ENCODE measurements at regions not wholly inside any gene's neighbourhood (a gene's known extent, or its start where the extent isn't known, plus 50 kb on each side); places are given as distances from the start of the nearest gene placed in this dataset.

DNA sequence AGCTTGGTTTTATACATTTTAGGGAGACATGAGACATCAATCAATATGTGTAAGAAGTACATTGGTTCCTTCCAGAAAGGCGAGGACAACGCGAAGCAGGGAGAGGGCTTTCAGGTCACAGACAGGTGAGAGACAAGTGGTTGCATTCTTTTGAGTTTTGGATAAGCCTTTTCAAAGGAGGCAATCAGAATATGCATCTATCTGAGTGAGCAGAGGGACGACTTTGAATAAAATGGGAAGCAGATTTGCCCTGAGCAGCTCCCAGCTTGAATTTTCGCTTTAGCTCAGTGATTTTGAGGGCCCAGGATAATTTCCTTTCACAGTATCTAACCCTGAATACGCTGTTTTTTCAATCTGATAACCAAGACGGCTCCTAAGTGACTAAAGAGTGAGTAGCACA lies 82.5 kb upstream of the MYO3A start:
- 49 to 61% methylated on average over 7 of the region's 7 CpGs for WGBS, 2 donors
- Histone ChIP-seq H3K36me3 (ENCODE audit: control insufficient read depth in 4 of 4, insufficient read depth in 4 of 4, low read length in 4 of 4) (no peaks in the 10 kb centered on the region), H3K9ac (ENCODE audit: insufficient read depth in 1 of 2, low read length in 2 of 2) (no peak overlapping the region), H3K27me3 (ENCODE audit: control insufficient read depth in 3 of 3, insufficient read depth in 3 of 3, low read length in 2 of 3) (no peaks in the 10 kb centered on the region), H3K9me3 (ENCODE audit: control insufficient read depth in 4 of 4, insufficient read depth in 3 of 4, low read length in 3 of 4) (peaks cover 0 to 2% (median 0%) of the 10 kb centered on the region in 4 donors), H3K4me3 (no peak overlapping the region), H3K27ac (ENCODE audit: low read depth in 1 of 2, low read length in 1 of 2) (no peak overlapping the region), H3K4me1 (ENCODE audit: control insufficient read depth in 5 of 5, insufficient read depth in 5 of 5, low read length in 5 of 5) (no peaks in the 10 kb centered on the region)
- no peak for DNase-seq
- TF ChIP-seq, protein P1, sequence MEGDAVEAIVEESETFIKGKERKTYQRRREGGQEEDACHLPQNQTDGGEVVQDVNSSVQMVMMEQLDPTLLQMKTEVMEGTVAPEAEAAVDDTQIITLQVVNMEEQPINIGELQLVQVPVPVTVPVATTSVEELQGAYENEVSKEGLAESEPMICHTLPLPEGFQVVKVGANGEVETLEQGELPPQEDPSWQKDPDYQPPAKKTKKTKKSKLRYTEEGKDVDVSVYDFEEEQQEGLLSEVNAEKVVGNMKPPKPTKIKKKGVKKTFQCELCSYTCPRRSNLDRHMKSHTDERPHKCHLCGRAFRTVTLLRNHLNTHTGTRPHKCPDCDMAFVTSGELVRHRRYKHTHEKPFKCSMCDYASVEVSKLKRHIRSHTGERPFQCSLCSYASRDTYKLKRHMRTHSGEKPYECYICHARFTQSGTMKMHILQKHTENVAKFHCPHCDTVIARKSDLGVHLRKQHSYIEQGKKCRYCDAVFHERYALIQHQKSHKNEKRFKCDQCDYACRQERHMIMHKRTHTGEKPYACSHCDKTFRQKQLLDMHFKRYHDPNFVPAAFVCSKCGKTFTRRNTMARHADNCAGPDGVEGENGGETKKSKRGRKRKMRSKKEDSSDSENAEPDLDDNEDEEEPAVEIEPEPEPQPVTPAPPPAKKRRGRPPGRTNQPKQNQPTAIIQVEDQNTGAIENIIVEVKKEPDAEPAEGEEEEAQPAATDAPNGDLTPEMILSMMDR (IDR thresholded peaks at IDR 0.05; ENCODE audit: control extremely low read depth, extremely low read depth), result no peak
- no peak for ATAC-seq (ENCODE audit: insufficient read depth, low FRiP score)

- Histone ChIP-seq H3K27ac (ENCODE audit: low read depth in 1 of 2, low read length in 1 of 2) (no peak overlapping the region), H3K36me3 (ENCODE audit: control insufficient read depth in 4 of 4, insufficient read depth in 4 of 4, low read length in 4 of 4) (no peaks in the 10 kb centered on the region), H3K4me1 (ENCODE audit: control insufficient read depth in 5 of 5, insufficient read depth in 5 of 5, low read length in 5 of 5) (no peaks in the 10 kb centered on the region), H3K4me3 (no peak overlapping the region), H3K9ac (ENCODE audit: insufficient read depth in 1 of 2, low read length in 2 of 2) (no peak overlapping the region), H3K27me3 (ENCODE audit: control insufficient read depth in 3 of 3, insufficient read depth in 3 of 3, low read length in 2 of 3) (no peaks in the 10 kb centered on the region), H3K9me3 (ENCODE audit: control insufficient read depth in 4 of 4, insufficient read depth in 3 of 4, low read length in 3 of 4) (peaks cover 0 to 2% (median 0%) of the 10 kb centered on the region in 4 donors)
- DNase-seq (no peak), ATAC-seq (ENCODE audit: insufficient read depth, low FRiP score) (no peak)
- TF ChIP-seq, protein P1 (IDR thresholded peaks at IDR 0.05; ENCODE audit: control extremely low read depth, extremely low read depth), result no peak
- 80 to 81% methylated on average over 8 of the region's 8 CpGs for WGBS, 2 donors
Observed at GRCh38 chr10:25852364-25852941, 81.6 kb upstream of the MYO3A start.

DNA sequence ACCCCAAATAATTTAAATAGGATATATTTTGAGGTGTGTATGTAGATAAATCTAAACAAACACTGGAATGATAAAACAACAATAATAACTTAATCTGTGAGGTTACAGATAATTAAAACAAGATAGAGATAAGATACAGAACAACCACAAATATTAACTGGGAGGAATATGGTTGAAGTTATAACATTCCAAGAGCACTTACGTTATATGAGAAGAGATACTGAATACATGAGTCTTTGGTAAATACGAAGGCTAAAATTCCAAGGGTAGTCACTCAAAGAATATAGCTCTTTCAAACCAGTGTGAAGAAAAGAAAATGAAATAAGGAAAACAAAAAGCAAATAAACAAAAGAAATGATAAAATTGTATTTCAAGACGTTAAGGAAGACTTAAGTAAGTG lies 76.0 kb upstream of the MYO3A start:
- no peak overlapping the region for H3K9ac ChIP-seq (ENCODE audit: insufficient read depth in 1 of 2, low read length in 2 of 2)
- 71 to 77% methylated on average over 3 of the region's 3 CpGs for WGBS, 2 donors
- no peaks in the 10 kb centered on the region for H3K27me3 ChIP-seq (ENCODE audit: control insufficient read depth in 3 of 3, insufficient read depth in 3 of 3, low read length in 2 of 3)
- DNase-seq (no peak), ATAC-seq (ENCODE audit: insufficient read depth, low FRiP score) (no peak)
- H3K9me3 ChIP-seq (ENCODE audit: control insufficient read depth in 4 of 4, insufficient read depth in 3 of 4, low read length in 3 of 4), result no peaks in the 10 kb centered on the region
- H3K36me3 ChIP-seq (ENCODE audit: control insufficient read depth in 4 of 4, insufficient read depth in 4 of 4, low read length in 4 of 4), result no peaks in the 10 kb centered on the region
- no peak overlapping the region for H3K27ac ChIP-seq (ENCODE audit: low read depth in 1 of 2, low read length in 1 of 2)
- TF ChIP-seq, protein P1 (IDR thresholded peaks at IDR 0.05; ENCODE audit: control extremely low read depth, extremely low read depth), result no peak
- H3K4me1 ChIP-seq (ENCODE audit: control insufficient read depth in 5 of 5, insufficient read depth in 5 of 5, low read length in 5 of 5), result no peaks in the 10 kb centered on the region
- no peak overlapping the region for H3K4me3 ChIP-seq

DNA sequence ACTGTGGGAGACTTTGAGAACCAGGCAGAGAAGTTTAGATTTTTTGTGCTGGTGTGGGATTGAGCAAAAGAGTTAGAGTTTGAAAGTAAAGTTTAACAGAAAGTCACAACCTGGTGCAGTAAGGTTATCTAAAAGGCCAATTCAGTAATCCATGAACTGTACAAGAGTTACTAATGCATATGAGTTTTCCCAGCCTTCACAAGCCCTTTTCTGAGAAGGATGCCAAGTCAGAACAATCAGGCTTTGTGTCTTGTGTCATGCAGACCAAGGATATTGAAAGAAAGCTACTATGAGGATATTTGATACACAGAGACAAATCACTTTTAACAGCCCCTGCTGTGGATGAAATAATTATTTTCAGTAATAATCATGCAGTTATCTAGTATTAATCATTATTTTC lies 68.8 kb upstream of the MYO3A start:
- peaks cover 0 to 2% (median 0%) of the 10 kb centered on the region in 4 donors for H3K9me3 ChIP-seq (ENCODE audit: control insufficient read depth in 4 of 4, insufficient read depth in 3 of 4, low read length in 3 of 4)
- TF ChIP-seq, protein P1 (IDR thresholded peaks at IDR 0.05; ENCODE audit: control extremely low read depth, extremely low read depth), result no peak
- no peak overlapping the region for H3K27ac ChIP-seq (ENCODE audit: low read depth in 1 of 2, low read length in 1 of 2)
- H3K4me1 ChIP-seq (ENCODE audit: control insufficient read depth in 5 of 5, insufficient read depth in 5 of 5, low read length in 5 of 5), result no peaks in the 10 kb centered on the region
- no peak overlapping the region for H3K4me3 ChIP-seq
- no peak overlapping the region for H3K9ac ChIP-seq (ENCODE audit: insufficient read depth in 1 of 2, low read length in 2 of 2)
- no peaks in the 10 kb centered on the region for H3K36me3 ChIP-seq (ENCODE audit: control insufficient read depth in 4 of 4, insufficient read depth in 4 of 4, low read length in 4 of 4)
- H3K27me3 ChIP-seq (ENCODE audit: control insufficient read depth in 3 of 3, insufficient read depth in 3 of 3, low read length in 2 of 3), result no peaks in the 10 kb centered on the region
- ATAC-seq (ENCODE audit: insufficient read depth, low FRiP score) (no peak), DNase-seq (no peak)
